Activated naive CD4-positive, alpha-beta T cell treated with anti-CD3 and anti-CD28 coated beads, Interleukin-2, amount 50 U/mL, for 72 hours (primary cell): ENCODE measurements at regions not wholly inside any gene's neighbourhood (a gene's known extent, or its start where the extent isn't known, plus 50 kb on each side); places are given as distances from the start of the nearest gene placed in this dataset.

Experiments used
- ATAC-seq, 2 donors: fragments of 150-1000 bp; cut with Tn5 transposase; 2 replicates each; pipeline ENCODE4 v1.10.0; 2021; ENCODE audit warnings: mild to moderate bottlenecking in 2 of 2, moderate library complexity in 2 of 2
- DNase-seq, 2 donors: peaks; one replicate each; pipeline ENCODE4 v3.0.0; 2021 to 2022; ENCODE audit warnings: low spot score in 2 of 2
- H3K27ac Mint-ChIP-seq, 2 donors: one replicate each; pipeline ENCODE4 v1.8.0; 2022; ENCODE audit warnings: mild to moderate bottlenecking in 2 of 2, mixed read lengths in 2 of 2
- H3K36me3 Mint-ChIP-seq, 2 donors: one replicate each; pipeline ENCODE4 v1.8.0; 2022; ENCODE audit warnings: mixed read lengths in 2 of 2
- H3K9me3 Mint-ChIP-seq, 2 donors: one replicate each; pipeline ENCODE4 v1.8.0; 2022; ENCODE audit warnings: mixed read lengths in 2 of 2

DNA sequence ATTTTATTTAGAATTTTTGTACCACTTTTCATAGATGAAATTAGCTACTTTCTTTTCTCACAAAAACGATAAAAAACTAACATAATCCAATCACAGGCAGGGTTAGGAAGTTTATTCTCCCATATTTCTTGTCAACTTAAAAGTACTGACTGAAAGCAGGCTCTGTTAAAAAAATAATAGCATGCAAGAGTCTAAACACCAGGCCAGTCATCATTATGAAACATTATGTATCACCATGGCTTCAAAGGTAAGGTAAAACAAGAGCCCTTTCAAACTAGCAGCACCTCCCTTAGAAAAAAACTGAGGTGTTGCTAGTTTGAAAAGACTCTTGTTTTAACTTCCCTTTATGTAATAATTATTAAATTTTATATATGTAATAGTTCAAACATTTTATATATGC lies 848.0 kb downstream of the RNF144A start:
- H3K27ac Mint-ChIP-seq = no peak overlapping the region

DNA sequence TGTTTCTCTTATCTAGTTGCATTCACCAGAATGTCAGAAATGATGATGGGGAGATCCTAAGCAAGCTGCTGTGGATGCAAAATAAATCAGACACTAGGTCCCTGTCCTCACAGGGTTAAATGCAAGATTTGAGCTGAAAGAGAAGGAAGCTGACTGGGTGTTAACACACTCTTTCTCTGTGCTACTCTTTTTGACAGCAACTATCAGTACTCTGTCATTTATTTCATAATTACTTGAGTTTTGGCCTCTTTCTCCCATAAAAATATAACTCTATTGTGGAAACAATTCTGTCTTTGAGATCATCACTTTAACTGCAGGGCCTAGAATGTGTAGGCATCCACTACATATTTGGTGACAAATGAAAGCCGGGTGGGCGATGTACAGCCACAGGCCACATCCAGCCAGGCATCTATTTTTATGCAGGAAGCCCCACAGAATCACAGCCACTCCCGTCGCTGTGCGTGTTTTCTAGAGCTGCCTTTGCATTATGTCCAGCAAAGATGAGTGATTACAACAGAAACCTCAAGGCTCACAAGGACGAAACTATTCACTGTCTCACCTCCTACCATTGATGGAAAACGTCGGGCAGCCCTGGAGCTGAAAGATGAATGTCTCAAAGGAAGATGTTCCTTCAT lies 849.0 kb downstream of the RNF144A start:
- Mint-ChIP-seq H3K36me3 (peaks cover 23 to 38% of the 10 kb centered on the region in 2 donors), H3K9me3 (peaks cover 14 to 23% of the 10 kb centered on the region in 2 donors), H3K27ac (no peak overlapping the region)
- peak in 1 of 2 donors; percentile 44 for ATAC-seq
- DNase-seq = no peak

More for the DNA sequence above, 848.0 kb downstream of the RNF144A start:
- Mint-ChIP-seq H3K36me3 (peaks cover 23 to 38% of the 10 kb centered on the region in 2 donors), H3K9me3 (peaks cover 14 to 23% of the 10 kb centered on the region in 2 donors)
- no peak for DNase-seq
- no peak for ATAC-seq

DNA sequence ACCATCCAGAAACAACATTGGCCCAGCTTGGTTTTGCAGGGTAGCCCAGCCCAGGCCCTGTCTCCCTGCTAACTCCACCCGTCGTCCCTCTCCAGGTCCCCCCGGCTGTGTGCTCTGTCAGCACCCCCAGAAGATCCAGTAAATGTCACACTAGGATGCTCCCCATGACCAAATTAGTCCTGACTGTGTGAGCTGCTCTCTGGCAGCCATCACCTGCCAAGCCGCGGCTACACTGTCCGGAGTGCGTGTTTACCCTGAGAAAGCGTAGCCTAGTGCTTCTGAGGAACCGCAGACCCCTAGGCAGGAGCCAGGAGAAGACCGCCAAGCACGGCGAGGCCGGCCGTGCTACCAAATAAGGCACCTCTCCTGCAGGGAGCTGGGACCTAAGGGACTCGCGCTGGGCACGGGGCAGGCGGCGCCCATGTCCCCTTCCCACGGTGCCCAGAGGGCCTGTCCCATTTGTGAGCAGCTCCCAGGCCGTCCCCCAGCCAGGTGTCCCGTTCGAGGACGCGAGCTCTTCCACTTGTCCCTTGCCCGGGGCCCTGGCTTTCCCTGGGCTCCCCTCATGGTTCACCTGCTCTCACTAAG lies 849.9 kb downstream of the RNF144A start:
- H3K36me3 Mint-ChIP-seq = peaks cover 23 to 38% of the 10 kb centered on the region in 2 donors

DNA sequence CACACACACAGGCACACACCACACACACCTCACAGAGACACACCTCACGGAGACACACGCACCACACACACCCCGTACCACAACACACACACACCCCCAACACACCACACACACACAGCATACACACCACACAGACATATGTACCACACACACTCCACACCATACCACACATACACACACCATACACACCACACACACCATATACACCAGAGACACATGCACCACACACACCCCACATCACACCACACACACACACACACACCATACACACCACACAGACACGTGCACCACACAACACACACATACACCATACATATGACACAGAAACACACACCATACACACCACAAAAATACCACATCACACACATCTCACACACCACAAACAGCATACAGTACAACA lies 850.7 kb downstream of the RNF144A start:
- ATAC-seq (no peak), DNase-seq (no peak)
- Mint-ChIP-seq H3K9me3 (peaks cover 8 to 17% of the 10 kb centered on the region in 2 donors), H3K36me3 (peaks cover 16 to 31% of the 10 kb centered on the region in 2 donors), H3K27ac (no peak overlapping the region)

More for the DNA sequence above, 849.9 kb downstream of the RNF144A start:
- peaks cover 14 to 23% of the 10 kb centered on the region in 2 donors for H3K9me3 Mint-ChIP-seq
- no peak overlapping the region for H3K27ac Mint-ChIP-seq
- ATAC-seq = no peak
- DNase-seq = no peak

DNA sequence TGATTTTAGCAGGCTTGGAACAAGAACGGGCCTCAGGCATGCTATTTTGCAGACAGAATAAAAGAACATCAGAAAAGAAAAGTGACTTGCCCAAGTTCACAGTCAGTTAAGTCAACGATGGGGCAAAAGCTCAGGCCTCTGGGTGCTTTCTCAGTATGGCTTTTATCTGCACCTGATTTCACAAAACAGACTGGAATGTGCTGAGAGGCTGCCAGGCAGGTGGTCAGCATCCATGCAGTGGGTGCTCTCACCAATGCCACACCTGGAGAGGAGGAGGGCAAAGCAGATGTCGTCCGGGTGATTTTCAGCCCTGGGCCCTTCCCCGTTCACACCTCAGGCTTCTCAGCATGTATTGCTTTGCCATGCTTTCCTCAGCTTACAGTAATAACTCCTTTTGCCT lies 854.6 kb downstream of the RNF144A start:
- ATAC-seq (no peak), DNase-seq (no peak)
- Mint-ChIP-seq H3K36me3 (peaks cover 1 to 13% of the 10 kb centered on the region in 2 donors), H3K27ac (no peak overlapping the region), H3K9me3 (peaks cover 0 to 8% of the 10 kb centered on the region in 2 donors)

DNA sequence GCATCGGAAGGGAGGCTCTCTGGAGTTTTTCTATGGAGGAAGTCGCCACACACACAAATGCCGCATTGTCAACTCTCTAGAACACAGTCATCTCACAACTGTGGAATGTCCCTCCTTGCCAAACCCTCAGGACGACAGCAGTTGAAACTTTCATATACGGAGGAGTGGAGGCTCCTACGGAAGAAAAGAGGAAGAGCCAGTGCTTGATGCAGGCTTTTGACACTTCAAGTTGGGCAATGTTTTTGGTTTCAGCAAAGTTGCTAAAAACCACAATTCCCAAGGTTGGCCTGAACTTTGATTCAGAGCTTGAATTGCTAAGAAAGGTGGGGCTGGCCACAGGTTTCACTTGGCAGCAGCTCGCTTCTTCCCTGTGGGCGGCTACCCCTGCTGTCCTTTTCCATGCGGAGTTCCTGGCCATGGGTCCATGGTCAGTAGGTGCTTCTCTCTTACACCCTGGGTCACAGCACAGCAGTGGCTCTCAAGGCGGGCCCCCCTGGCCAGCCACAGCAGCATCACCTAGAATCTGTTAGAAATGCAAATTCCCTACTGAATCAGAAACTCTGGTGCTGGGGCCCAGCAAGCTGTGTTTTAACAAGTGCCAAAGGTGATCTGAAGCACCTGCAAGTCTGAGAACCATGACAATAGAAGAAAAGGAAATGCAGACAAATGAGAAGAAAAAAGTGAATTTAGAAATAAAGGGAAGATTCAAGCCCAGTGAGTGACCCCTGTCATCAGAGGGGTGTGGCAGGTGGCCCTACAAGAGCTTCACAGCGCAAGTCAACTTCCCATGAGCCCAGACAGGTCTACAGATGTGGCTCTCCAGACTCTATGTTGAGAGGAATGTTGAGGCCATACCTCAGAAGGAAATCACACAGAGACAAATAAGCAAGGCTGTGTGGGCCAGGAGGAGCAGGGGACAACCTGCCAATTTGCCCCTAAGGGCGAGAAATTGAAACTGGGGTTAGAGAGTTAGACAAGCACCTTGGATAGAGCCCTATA lies 856.4 kb downstream of the RNF144A start:
- Mint-ChIP-seq H3K27ac (peak overlapping the region; percentile 76 to 83), H3K36me3 (peaks cover 7 to 13% of the 10 kb centered on the region in 2 donors)

DNA sequence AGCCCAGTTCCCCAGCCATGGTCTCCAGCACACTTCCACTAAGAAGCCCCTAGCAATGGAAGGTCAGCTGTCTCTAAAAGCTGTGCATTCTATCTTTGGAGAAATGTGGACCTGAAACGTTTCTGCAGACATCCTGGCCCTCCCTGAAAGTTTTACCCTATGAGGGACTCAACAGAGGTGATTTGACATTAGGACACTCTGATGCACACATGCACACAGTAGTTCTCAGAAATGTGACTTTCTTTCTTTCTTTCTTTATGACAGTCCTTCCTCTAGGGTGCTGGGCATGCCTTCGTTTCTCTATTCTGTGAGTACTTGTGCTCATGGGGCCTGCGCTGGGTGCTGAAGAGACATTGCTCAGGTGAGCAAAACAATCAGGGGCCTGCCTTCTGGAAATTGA lies 857.3 kb downstream of the RNF144A start:
- DNase-seq = no peak
- peak; percentile 64 to 81 for ATAC-seq
- peak overlapping the region in 1 of 2 donors; percentile 83 for H3K27ac Mint-ChIP-seq

More for the DNA sequence above, 856.4 kb downstream of the RNF144A start:
- DNase-seq = peak; percentile 35 to 73
- H3K9me3 Mint-ChIP-seq = peaks cover 0 to 8% of the 10 kb centered on the region in 2 donors
- peak; percentile 77 to 88 for ATAC-seq

DNA sequence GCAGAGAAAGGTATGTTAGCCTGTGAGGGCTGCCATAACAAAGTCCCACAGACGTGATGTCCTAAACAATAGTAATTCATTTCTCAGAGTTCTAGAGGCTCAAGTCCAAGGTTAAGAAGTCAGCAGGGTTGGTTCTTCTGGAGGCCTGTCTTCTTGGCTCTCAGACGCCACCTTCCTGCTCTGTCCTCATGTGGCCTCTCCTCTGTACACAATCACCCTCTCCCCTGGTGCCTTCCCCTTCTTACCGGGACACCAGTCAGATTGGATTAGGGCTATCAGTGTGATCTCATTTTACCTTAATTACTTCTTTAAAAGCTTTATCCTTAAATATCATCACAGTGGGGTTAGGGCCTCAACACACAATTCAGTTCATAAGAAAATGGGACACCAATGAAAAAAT lies 860.5 kb downstream of the RNF144A start:
- H3K36me3 Mint-ChIP-seq = peaks cover 0 to 7% of the 10 kb centered on the region in 2 donors
- H3K27ac Mint-ChIP-seq = peak overlapping the region in 1 of 2 donors; percentile 12
- ATAC-seq (no peak), DNase-seq (no peak)
- H3K9me3 Mint-ChIP-seq = no peaks in the 10 kb centered on the region

More for the DNA sequence above, 857.3 kb downstream of the RNF144A start:
- Mint-ChIP-seq H3K9me3 (peaks cover 0 to 5% of the 10 kb centered on the region in 2 donors), H3K36me3 (peaks cover 6 to 7% of the 10 kb centered on the region in 2 donors)

DNA sequence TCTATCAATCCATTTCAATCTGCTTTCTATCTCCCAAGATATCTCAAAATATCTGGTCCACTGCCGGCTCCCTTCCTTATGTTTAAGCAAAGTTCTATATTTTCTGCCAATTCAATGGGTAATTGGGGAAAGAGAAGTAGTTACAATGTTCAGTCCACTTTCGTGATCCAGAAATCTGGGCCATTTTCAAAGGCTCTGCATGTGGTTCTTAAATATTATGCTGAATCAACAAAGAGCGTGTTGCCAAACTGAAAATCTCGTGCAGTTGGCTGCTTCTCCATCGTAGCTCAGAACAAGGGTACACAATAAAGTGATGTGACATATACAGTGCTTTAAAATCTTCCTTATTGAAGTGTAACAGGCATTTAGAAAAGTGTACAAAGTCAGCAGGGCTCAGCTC lies 863.1 kb downstream of the RNF144A start:
- DNase-seq = no peak
- peaks cover 0 to 14% of the 10 kb centered on the region in 2 donors for H3K36me3 Mint-ChIP-seq
- no peak overlapping the region for H3K27ac Mint-ChIP-seq
- ATAC-seq = no peak
- H3K9me3 Mint-ChIP-seq = no peaks in the 10 kb centered on the region

DNA sequence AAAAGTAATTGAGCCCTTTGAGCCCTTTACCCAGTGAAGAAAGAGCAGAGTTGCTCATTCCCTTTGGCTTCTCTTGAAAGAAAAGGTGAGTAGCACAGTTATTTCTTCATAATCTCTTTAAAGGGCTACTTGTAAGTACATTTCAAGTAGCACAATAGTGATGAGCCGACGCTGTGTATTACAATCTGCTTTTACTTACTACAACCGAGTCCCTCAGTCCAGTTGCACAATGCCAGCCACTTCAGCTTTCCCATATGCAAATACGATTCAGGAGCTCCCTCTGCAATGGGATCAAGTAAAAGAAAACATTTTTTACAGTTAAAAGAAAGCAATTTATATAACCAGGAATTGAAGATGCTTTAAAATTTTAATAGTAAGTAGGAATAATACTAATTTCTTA lies 868.5 kb downstream of the RNF144A start:
- Mint-ChIP-seq H3K9me3 (no peaks in the 10 kb centered on the region), H3K36me3 (peaks cover 0 to 6% of the 10 kb centered on the region in 2 donors), H3K27ac (no peak overlapping the region)
- ATAC-seq (no peak), DNase-seq (no peak)

DNA sequence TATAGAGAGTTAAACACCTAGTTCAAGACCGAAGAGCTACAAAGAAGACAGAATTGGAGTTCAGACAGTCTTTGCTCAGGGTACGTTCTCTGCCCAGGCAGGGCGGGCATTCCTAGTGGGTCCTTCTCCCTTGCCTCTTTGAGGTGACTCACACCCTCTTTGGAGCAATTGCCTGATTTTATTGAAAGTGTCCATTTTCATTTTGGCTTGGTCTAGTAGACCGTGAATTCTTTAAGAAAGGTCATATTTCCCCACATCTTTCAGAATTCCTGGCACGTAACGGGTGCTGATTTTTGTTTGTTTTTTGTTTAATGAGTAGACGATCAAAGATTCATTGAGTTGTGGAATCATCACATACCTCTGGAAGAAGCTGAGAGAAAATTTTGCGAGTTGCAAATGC lies 871.5 kb downstream of the RNF144A start:
- ATAC-seq = no peak
- Mint-ChIP-seq H3K9me3 (no peaks in the 10 kb centered on the region), H3K36me3 (peaks cover 0 to 6% of the 10 kb centered on the region in 2 donors), H3K27ac (no peak overlapping the region)
- DNase-seq = no peak

DNA sequence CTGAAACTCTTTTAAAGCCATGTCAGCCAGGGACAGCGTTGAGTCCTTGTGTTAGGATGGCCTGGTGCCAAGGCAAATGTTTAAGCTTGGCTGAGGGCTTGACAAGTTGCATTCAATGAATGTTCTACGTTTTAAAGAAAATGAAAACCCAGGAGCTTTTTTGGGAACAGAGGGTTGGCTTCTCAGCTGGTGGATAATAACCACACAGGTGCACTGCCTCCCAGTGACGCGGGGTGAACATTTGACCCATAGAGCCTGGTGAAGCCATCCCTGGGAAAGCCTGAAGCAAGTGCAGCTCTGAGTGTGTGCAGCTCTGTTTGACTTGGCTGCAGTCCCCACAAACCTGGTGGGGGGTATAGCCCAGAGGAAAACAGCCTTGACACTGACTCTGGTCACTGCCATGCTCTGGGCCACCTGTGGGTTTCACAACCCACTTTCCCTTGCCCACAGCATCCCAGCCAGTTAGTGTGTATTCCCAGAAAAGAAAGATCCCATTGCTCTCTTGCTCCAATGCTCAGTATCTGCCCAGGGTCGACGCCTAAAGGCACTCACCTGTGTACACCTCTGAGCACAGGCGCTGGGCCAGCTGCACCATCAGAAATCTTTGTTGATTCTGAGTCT lies 874.9 kb downstream of the RNF144A start:
- DNase-seq (no peak), ATAC-seq (no peak)
- H3K36me3 Mint-ChIP-seq = no peaks in the 10 kb centered on the region
- peaks cover 0 to 9% of the 10 kb centered on the region in 2 donors for H3K9me3 Mint-ChIP-seq
- H3K27ac Mint-ChIP-seq = no peak overlapping the region

DNA sequence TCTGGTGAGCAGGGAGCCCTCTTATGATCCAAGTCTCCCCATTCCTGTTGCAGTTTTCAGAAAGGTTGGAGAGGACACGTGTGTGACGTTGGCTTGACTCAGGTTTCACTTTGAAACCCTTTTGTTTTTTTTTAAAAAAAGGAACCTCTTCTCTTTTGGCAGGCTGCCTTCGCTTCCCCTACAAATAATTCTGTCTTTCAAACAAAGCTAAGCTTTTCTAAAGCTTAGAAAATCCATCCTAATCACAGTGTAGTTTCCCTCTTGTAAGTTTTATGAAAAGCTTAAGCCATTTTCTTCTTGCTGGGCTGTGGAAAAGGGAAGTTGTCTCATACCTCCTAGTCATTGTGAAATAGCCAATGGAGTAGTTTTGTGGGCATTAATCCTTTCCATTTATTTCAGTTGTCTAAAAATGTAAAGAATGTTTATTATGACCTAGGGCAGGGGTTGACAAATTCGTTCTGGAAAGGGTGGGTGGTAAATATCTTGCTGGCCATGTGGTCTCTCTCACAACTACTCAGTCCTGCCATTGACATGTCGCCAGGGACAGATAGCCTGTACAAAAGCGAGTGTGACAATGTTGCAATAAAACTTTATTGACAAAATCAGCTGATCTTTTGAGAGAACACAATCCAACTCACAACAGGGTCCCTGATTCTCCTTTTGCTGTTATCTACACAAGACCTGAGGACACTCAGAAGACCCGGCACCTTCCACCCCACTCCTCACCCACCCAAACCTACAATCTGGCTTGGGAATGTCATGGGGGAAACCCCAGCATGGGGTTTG lies 878.8 kb downstream of the RNF144A start:
- DNase-seq (no peak), ATAC-seq (peak in 1 of 2 donors; percentile 50)
- Mint-ChIP-seq H3K27ac (peak overlapping the region in 1 of 2 donors; percentile 68), H3K9me3 (peaks cover 6 to 26% of the 10 kb centered on the region in 2 donors), H3K36me3 (peaks cover 2 to 22% of the 10 kb centered on the region in 2 donors)

DNA sequence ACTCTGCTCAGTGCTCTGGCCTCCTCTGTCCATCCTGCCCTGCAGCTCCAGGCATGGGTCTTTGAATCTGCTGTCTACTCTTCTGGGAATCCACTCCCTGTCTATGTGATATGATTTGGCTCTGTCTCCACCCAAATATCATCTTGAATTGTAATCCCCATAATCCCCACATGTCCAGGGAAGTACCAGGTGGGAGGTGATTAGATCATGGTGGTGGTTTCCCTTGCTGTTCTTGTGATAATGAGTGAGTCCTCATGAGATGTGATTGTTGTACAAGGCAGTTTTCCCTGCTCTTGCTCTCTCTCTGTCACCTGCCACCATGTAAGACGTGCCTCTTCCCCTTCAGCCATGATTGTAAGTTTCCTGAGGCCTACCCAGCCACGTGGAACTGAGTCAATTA lies 881.8 kb upstream of the ID2 start:
- Mint-ChIP-seq H3K27ac (no peak overlapping the region), H3K36me3 (peaks cover 17 to 43% of the 10 kb centered on the region in 2 donors), H3K9me3 (peaks cover 20 to 40% of the 10 kb centered on the region in 2 donors)
- DNase-seq = no peak
- ATAC-seq = no peak

DNA sequence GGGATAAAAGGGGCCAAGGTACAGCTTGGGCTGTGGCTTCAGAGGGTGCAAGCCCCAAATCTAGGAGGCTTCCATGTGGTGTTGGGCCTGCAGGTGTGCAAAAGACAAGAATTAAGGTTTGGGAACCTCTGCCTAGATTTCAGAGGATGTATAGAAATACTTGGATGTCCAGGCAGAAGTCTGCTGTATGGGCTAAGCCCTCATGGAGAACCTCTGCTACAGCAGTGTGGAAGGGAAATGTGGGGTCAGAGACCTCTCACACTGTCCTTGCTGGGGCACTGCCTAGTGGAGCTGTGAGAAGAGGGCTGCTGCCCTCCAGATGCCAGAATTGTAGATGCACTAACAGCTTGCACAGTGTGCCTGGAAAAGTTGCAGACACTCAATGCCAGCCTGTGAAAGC lies 880.6 kb upstream of the ID2 start:
- peaks cover 20 to 32% of the 10 kb centered on the region in 2 donors for H3K9me3 Mint-ChIP-seq
- ATAC-seq (no peak), DNase-seq (no peak)
- H3K36me3 Mint-ChIP-seq = peaks cover 17 to 43% of the 10 kb centered on the region in 2 donors
- no peak overlapping the region for H3K27ac Mint-ChIP-seq

DNA sequence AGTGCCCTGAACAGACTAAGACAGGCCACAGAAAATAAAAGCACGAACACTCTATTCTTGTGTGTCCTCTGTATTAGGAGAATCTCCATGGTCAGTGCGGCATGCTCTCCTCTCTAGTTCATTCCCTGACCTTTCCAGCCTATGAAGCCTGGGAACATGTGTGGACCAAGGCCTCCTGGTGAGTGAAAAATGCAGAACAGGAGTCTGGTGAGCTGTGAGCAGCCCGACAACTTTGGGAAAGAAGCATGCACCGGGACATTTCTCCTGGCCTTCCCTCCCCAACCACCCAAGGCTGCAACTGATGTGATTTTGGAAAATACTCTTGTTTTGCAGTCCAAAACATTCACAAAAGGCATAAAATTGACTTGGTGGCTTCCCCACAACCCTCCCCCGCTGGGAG lies 878.3 kb upstream of the ID2 start:
- no peak for ATAC-seq
- peaks cover 20 to 35% of the 10 kb centered on the region in 2 donors for H3K9me3 Mint-ChIP-seq
- H3K27ac Mint-ChIP-seq = no peak overlapping the region

More for the DNA sequence above, 878.3 kb upstream of the ID2 start:
- DNase-seq = no peak
- peaks cover 17 to 40% of the 10 kb centered on the region in 2 donors for H3K36me3 Mint-ChIP-seq
